ENCODE measurements at regions not wholly inside any gene's neighbourhood (a gene's known extent, or its start where the extent isn't known, plus 50 kb on each side); places are given as distances from the start of the nearest gene placed in this dataset.
"Not testable (repeated sequence)": the region's sequence is repeated elsewhere in the genome, so short reads cannot be mapped to it uniquely, and the experiment has no call there.

GRCh38 chr6:780706-781105 is 87.8 kb upstream of the EXOC2 start:
- no peak overlapping the region for H3K9ac ChIP-seq (ENCODE audit: low read length in 5 of 5)
- H3K4me1 ChIP-seq (ENCODE audit: control insufficient read depth in 5 of 5, insufficient read depth in 5 of 5, low read length in 5 of 5) = no peaks in the 10 kb centered on the region
- H3K4me3 ChIP-seq (ENCODE audit: low read depth in 1 of 5, low read length in 5 of 5) = no peak overlapping the region
- no peak overlapping the region for H3K27ac ChIP-seq (ENCODE audit: low read depth, low read length)
- H3K27me3 ChIP-seq (ENCODE audit: control insufficient read depth in 5 of 5, insufficient read depth in 4 of 5, low read length in 5 of 5) = peaks cover 4 to 12% (median 4%) of the 10 kb centered on the region in 5 donors
- H3K36me3 ChIP-seq (ENCODE audit: control insufficient read depth in 5 of 5, insufficient read depth in 5 of 5, low read length in 5 of 5) = no peaks in the 10 kb centered on the region
- H3K9me3 ChIP-seq (ENCODE audit: control insufficient read depth in 5 of 5, low read length in 5 of 5) = no peaks in the 10 kb centered on the region

GRCh38 chr6:776951-777350 is 84.0 kb upstream of the EXOC2 start:
- H3K9me3 ChIP-seq (ENCODE audit: control insufficient read depth in 5 of 5, low read length in 5 of 5) = no peaks in the 10 kb centered on the region
- H3K27ac ChIP-seq (ENCODE audit: low read depth, low read length) = no peak overlapping the region
- no peaks in the 10 kb centered on the region for H3K4me1 ChIP-seq (ENCODE audit: control insufficient read depth in 5 of 5, insufficient read depth in 5 of 5, low read length in 5 of 5)
- no peaks in the 10 kb centered on the region for H3K36me3 ChIP-seq (ENCODE audit: control insufficient read depth in 5 of 5, insufficient read depth in 5 of 5, low read length in 5 of 5)
- no peak overlapping the region for H3K9ac ChIP-seq (ENCODE audit: low read length in 5 of 5)
- H3K4me3 ChIP-seq (ENCODE audit: low read depth in 1 of 5, low read length in 5 of 5) = no peak overlapping the region
- H3K27me3 ChIP-seq (ENCODE audit: control insufficient read depth in 5 of 5, insufficient read depth in 4 of 5, low read length in 5 of 5) = peaks cover 0 to 9% (median 4%) of the 10 kb centered on the region in 5 donors

GRCh38 chr6:776528-776931 is 83.6 kb upstream of the EXOC2 start:
- peaks cover 0 to 9% (median 4%) of the 10 kb centered on the region in 5 donors for H3K27me3 ChIP-seq (ENCODE audit: control insufficient read depth in 5 of 5, insufficient read depth in 4 of 5, low read length in 5 of 5)
- no peaks in the 10 kb centered on the region for H3K9me3 ChIP-seq (ENCODE audit: control insufficient read depth in 5 of 5, low read length in 5 of 5)
- H3K4me1 ChIP-seq (ENCODE audit: control insufficient read depth in 5 of 5, insufficient read depth in 5 of 5, low read length in 5 of 5) = no peaks in the 10 kb centered on the region
- H3K27ac ChIP-seq (ENCODE audit: low read depth, low read length) = no peak overlapping the region
- no peak overlapping the region for H3K4me3 ChIP-seq (ENCODE audit: low read depth in 1 of 5, low read length in 5 of 5)
- H3K9ac ChIP-seq (ENCODE audit: low read length in 5 of 5) = no peak overlapping the region
- no peaks in the 10 kb centered on the region for H3K36me3 ChIP-seq (ENCODE audit: control insufficient read depth in 5 of 5, insufficient read depth in 5 of 5, low read length in 5 of 5)

- Histone ChIP-seq H3K36me3 (ENCODE audit: control insufficient read depth in 5 of 5, insufficient read depth in 5 of 5, low read length in 5 of 5) (no peaks in the 10 kb centered on the region), H3K27ac (ENCODE audit: low read depth, low read length) (no peak overlapping the region)
Observed at GRCh38 chr6:775863-776262, 82.9 kb upstream of the EXOC2 start.

GRCh38 chr6:771683-772082 is 78.7 kb upstream of the EXOC2 start:
- H3K9ac ChIP-seq (ENCODE audit: low read length in 5 of 5); H3K4me1 ChIP-seq (ENCODE audit: control insufficient read depth in 5 of 5, insufficient read depth in 5 of 5, low read length in 5 of 5); H3K27ac ChIP-seq (ENCODE audit: low read depth, low read length); H3K9me3 ChIP-seq (ENCODE audit: control insufficient read depth in 5 of 5, low read length in 5 of 5); H3K4me3 ChIP-seq (ENCODE audit: low read depth in 1 of 5, low read length in 5 of 5); H3K27me3 ChIP-seq (ENCODE audit: control insufficient read depth in 5 of 5, insufficient read depth in 4 of 5, low read length in 5 of 5); H3K36me3 ChIP-seq (ENCODE audit: control insufficient read depth in 5 of 5, insufficient read depth in 5 of 5, low read length in 5 of 5): not testable (repeated sequence)

More at GRCh38 chr6:775863-776262, 82.9 kb upstream of the EXOC2 start:
- Histone ChIP-seq H3K9me3 (ENCODE audit: control insufficient read depth in 5 of 5, low read length in 5 of 5) (no peaks in the 10 kb centered on the region), H3K9ac (ENCODE audit: low read length in 5 of 5) (no peak overlapping the region), H3K4me1 (ENCODE audit: control insufficient read depth in 5 of 5, insufficient read depth in 5 of 5, low read length in 5 of 5) (no peaks in the 10 kb centered on the region), H3K27me3 (ENCODE audit: control insufficient read depth in 5 of 5, insufficient read depth in 4 of 5, low read length in 5 of 5) (peaks cover 0 to 6% (median 2%) of the 10 kb centered on the region in 5 donors), H3K4me3 (ENCODE audit: low read depth in 1 of 5, low read length in 5 of 5) (no peak overlapping the region)

- no peak overlapping the region for H3K4me3 ChIP-seq (ENCODE audit: low read depth in 1 of 5, low read length in 5 of 5)
- H3K4me1 ChIP-seq (ENCODE audit: control insufficient read depth in 5 of 5, insufficient read depth in 5 of 5, low read length in 5 of 5) = no peaks in the 10 kb centered on the region
- no peak overlapping the region for H3K9ac ChIP-seq (ENCODE audit: low read length in 5 of 5)
- H3K9me3 ChIP-seq (ENCODE audit: control insufficient read depth in 5 of 5, low read length in 5 of 5) = no peaks in the 10 kb centered on the region
- peaks cover 0 to 10% (median 5%) of the 10 kb centered on the region in 5 donors for H3K27me3 ChIP-seq (ENCODE audit: control insufficient read depth in 5 of 5, insufficient read depth in 4 of 5, low read length in 5 of 5)
- H3K27ac ChIP-seq (ENCODE audit: low read depth, low read length) = no peak overlapping the region
- H3K36me3 ChIP-seq (ENCODE audit: control insufficient read depth in 5 of 5, insufficient read depth in 5 of 5, low read length in 5 of 5) = no peaks in the 10 kb centered on the region
Observed at GRCh38 chr6:767755-768512, 75.0 kb upstream of the EXOC2 start.

- H3K4me3 ChIP-seq (ENCODE audit: low read depth in 1 of 5, low read length in 5 of 5) = no peak overlapping the region
- H3K4me1 ChIP-seq (ENCODE audit: control insufficient read depth in 5 of 5, insufficient read depth in 5 of 5, low read length in 5 of 5) = no peaks in the 10 kb centered on the region
- no peak overlapping the region for H3K27ac ChIP-seq (ENCODE audit: low read depth, low read length)
- H3K9me3 ChIP-seq (ENCODE audit: control insufficient read depth in 5 of 5, low read length in 5 of 5) = no peaks in the 10 kb centered on the region
- H3K36me3 ChIP-seq (ENCODE audit: control insufficient read depth in 5 of 5, insufficient read depth in 5 of 5, low read length in 5 of 5) = no peaks in the 10 kb centered on the region
- H3K27me3 ChIP-seq (ENCODE audit: control insufficient read depth in 5 of 5, insufficient read depth in 4 of 5, low read length in 5 of 5) = peaks cover 0 to 10% (median 5%) of the 10 kb centered on the region in 5 donors
- H3K9ac ChIP-seq (ENCODE audit: low read length in 5 of 5) = no peak overlapping the region
Observed at GRCh38 chr6:766625-767024, 73.7 kb upstream of the EXOC2 start.

GRCh38 chr6:761997-762396 is 69.1 kb upstream of the EXOC2 start:
- Histone ChIP-seq H3K27me3 (ENCODE audit: control insufficient read depth in 5 of 5, insufficient read depth in 4 of 5, low read length in 5 of 5) (peaks cover 0 to 10% (median 0%) of the 10 kb centered on the region in 5 donors), H3K4me1 (ENCODE audit: control insufficient read depth in 5 of 5, insufficient read depth in 5 of 5, low read length in 5 of 5) (no peaks in the 10 kb centered on the region), H3K9me3 (ENCODE audit: control insufficient read depth in 5 of 5, low read length in 5 of 5) (peaks cover 0 to 3% (median 0%) of the 10 kb centered on the region in 5 donors), H3K36me3 (ENCODE audit: control insufficient read depth in 5 of 5, insufficient read depth in 5 of 5, low read length in 5 of 5) (no peaks in the 10 kb centered on the region), H3K9ac (ENCODE audit: low read length in 5 of 5) (no peak overlapping the region), H3K27ac (ENCODE audit: low read depth, low read length) (no peak overlapping the region), H3K4me3 (ENCODE audit: low read depth in 1 of 5, low read length in 5 of 5) (no peak overlapping the region)

- Histone ChIP-seq H3K4me3 (ENCODE audit: low read depth in 1 of 5, low read length in 5 of 5) (no peak overlapping the region), H3K9ac (ENCODE audit: low read length in 5 of 5) (no peak overlapping the region), H3K27ac (ENCODE audit: low read depth, low read length) (no peak overlapping the region), H3K36me3 (ENCODE audit: control insufficient read depth in 5 of 5, insufficient read depth in 5 of 5, low read length in 5 of 5) (no peaks in the 10 kb centered on the region), H3K27me3 (ENCODE audit: control insufficient read depth in 5 of 5, insufficient read depth in 4 of 5, low read length in 5 of 5) (peaks cover 0 to 8% (median 0%) of the 10 kb centered on the region in 5 donors), H3K9me3 (ENCODE audit: control insufficient read depth in 5 of 5, low read length in 5 of 5) (peaks cover 0 to 5% (median 3%) of the 10 kb centered on the region in 5 donors), H3K4me1 (ENCODE audit: control insufficient read depth in 5 of 5, insufficient read depth in 5 of 5, low read length in 5 of 5) (no peaks in the 10 kb centered on the region)
Observed at GRCh38 chr6:760982-761955, 68.3 kb upstream of the EXOC2 start.

GRCh38 chr6:759729-760128 is 66.8 kb upstream of the EXOC2 start:
- Histone ChIP-seq H3K4me3 (ENCODE audit: low read depth in 1 of 5, low read length in 5 of 5) (no peak overlapping the region), H3K4me1 (ENCODE audit: control insufficient read depth in 5 of 5, insufficient read depth in 5 of 5, low read length in 5 of 5) (no peaks in the 10 kb centered on the region), H3K9ac (ENCODE audit: low read length in 5 of 5) (no peak overlapping the region), H3K27me3 (ENCODE audit: control insufficient read depth in 5 of 5, insufficient read depth in 4 of 5, low read length in 5 of 5) (peaks cover 0 to 4% (median 0%) of the 10 kb centered on the region in 5 donors), H3K36me3 (ENCODE audit: control insufficient read depth in 5 of 5, insufficient read depth in 5 of 5, low read length in 5 of 5) (no peaks in the 10 kb centered on the region), H3K27ac (ENCODE audit: low read depth, low read length) (no peak overlapping the region), H3K9me3 (ENCODE audit: control insufficient read depth in 5 of 5, low read length in 5 of 5) (peaks cover 0 to 5% (median 3%) of the 10 kb centered on the region in 5 donors)
